ENCODE measurements at regions not wholly inside any gene's neighbourhood (a gene's known extent, or its start where the extent isn't known, plus 50 kb on each side); places are given as distances from the start of the nearest gene placed in this dataset.

GRCh38 chr2:181384923-181385322, 72.3 kb upstream of the ITGA4 start:
- H3K4me3 ChIP-seq (ENCODE audit: low read length in 3 of 3): no peak overlapping the region
- no peaks in the 10 kb centered on the region for H3K36me3 ChIP-seq (ENCODE audit: control insufficient read depth in 3 of 3, insufficient read depth in 3 of 3, low read length in 3 of 3)
- H3K9me3 ChIP-seq (ENCODE audit: control insufficient read depth in 3 of 3, low read length in 3 of 3): no peaks in the 10 kb centered on the region
- H3K4me1 ChIP-seq (ENCODE audit: control insufficient read depth in 3 of 3, insufficient read depth in 3 of 3, low read length in 3 of 3): no peaks in the 10 kb centered on the region
- no peak overlapping the region for H3K27ac ChIP-seq (ENCODE audit: low read depth, low read length)
- no peaks in the 10 kb centered on the region for H3K27me3 ChIP-seq (ENCODE audit: control insufficient read depth in 3 of 3, insufficient read depth in 3 of 3, low read length in 3 of 3)
- no peak overlapping the region for H3K9ac ChIP-seq (ENCODE audit: low read depth in 1 of 3, low read length in 3 of 3)

GRCh38 chr2:181389524-181389923, 67.7 kb upstream of the ITGA4 start:
- H3K9me3 ChIP-seq (ENCODE audit: control insufficient read depth in 3 of 3, low read length in 3 of 3): no peaks in the 10 kb centered on the region
- H3K27me3 ChIP-seq (ENCODE audit: control insufficient read depth in 3 of 3, insufficient read depth in 3 of 3, low read length in 3 of 3): no peaks in the 10 kb centered on the region
- no peaks in the 10 kb centered on the region for H3K36me3 ChIP-seq (ENCODE audit: control insufficient read depth in 3 of 3, insufficient read depth in 3 of 3, low read length in 3 of 3)
- no peak overlapping the region for H3K9ac ChIP-seq (ENCODE audit: low read depth in 1 of 3, low read length in 3 of 3)
- H3K4me1 ChIP-seq (ENCODE audit: control insufficient read depth in 3 of 3, insufficient read depth in 3 of 3, low read length in 3 of 3): no peaks in the 10 kb centered on the region
- H3K27ac ChIP-seq (ENCODE audit: low read depth, low read length): no peak overlapping the region
- no peak overlapping the region for H3K4me3 ChIP-seq (ENCODE audit: low read length in 3 of 3)

GRCh38 chr2:181393472-181393871, 63.7 kb upstream of the ITGA4 start:
- no peaks in the 10 kb centered on the region for H3K4me1 ChIP-seq (ENCODE audit: control insufficient read depth in 3 of 3, insufficient read depth in 3 of 3, low read length in 3 of 3)
- H3K36me3 ChIP-seq (ENCODE audit: control insufficient read depth in 3 of 3, insufficient read depth in 3 of 3, low read length in 3 of 3): no peaks in the 10 kb centered on the region
- no peaks in the 10 kb centered on the region for H3K9me3 ChIP-seq (ENCODE audit: control insufficient read depth in 3 of 3, low read length in 3 of 3)
- H3K9ac ChIP-seq (ENCODE audit: low read depth in 1 of 3, low read length in 3 of 3): no peak overlapping the region
- H3K27ac ChIP-seq (ENCODE audit: low read depth, low read length): no peak overlapping the region
- H3K4me3 ChIP-seq (ENCODE audit: low read length in 3 of 3): no peak overlapping the region
- H3K27me3 ChIP-seq (ENCODE audit: control insufficient read depth in 3 of 3, insufficient read depth in 3 of 3, low read length in 3 of 3): no peaks in the 10 kb centered on the region

DNA sequence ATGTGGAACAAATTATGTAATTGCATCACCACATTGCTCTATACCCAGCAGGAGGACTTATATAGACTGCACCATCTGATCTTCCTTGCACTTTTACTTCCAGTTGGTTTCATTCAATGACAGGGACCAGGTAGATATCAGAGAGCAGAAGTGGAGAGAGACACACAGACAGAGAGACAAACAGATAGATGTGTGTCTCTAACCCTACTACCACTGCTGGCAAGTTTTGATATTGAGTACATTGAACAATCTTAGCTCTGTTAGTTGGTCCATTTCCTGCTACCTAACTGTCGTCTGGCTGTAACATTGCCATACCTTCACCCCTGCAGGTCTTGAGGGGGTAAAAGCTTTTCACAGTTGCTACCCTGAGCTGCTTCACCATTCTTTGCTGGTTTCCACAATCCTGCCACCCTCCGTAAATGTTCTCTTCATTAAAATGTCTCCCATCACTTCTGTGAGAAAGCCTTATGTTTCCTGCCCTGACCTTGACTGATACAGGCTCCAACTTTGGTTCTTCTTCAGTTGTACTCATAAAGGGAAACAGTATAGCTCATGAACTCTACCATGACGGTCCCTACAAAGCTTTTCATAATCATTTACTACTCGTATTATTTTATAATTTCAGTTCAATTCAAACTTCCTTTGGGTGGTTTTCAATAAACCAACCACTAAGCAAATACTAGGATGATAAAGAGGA, 62.3 kb upstream of the ITGA4 start:
- no peaks in the 10 kb centered on the region for H3K9me3 ChIP-seq (ENCODE audit: control insufficient read depth in 3 of 3, low read length in 3 of 3)
- H3K9ac ChIP-seq (ENCODE audit: low read depth in 1 of 3, low read length in 3 of 3): no peak overlapping the region
- no peak overlapping the region for H3K27ac ChIP-seq (ENCODE audit: low read depth, low read length)
- no peaks in the 10 kb centered on the region for H3K36me3 ChIP-seq (ENCODE audit: control insufficient read depth in 3 of 3, insufficient read depth in 3 of 3, low read length in 3 of 3)
- H3K4me1 ChIP-seq (ENCODE audit: control insufficient read depth in 3 of 3, insufficient read depth in 3 of 3, low read length in 3 of 3): no peaks in the 10 kb centered on the region
- H3K27me3 ChIP-seq (ENCODE audit: control insufficient read depth in 3 of 3, insufficient read depth in 3 of 3, low read length in 3 of 3): no peaks in the 10 kb centered on the region
- H3K4me3 ChIP-seq (ENCODE audit: low read length in 3 of 3): no peak overlapping the region

DNA sequence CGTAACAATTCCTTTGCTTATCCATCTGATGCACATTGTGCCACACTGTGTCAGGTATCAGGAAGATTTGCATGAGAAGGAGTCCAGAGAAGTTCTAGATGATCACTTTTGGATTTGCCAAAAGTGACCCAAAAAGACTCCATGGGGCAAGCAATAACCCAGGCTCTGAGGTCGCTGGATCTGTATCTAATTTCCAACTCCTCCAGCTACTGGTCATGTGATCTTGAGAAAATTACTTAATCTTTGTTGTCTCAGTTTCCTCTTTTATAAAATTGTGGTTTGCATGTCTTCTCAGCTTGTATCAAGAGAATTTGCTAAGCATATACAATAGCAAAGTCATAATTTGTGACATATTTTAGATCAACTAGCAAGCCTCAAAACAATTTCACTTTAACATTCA, 61.3 kb upstream of the ITGA4 start:
- Histone ChIP-seq H3K4me1 (ENCODE audit: control insufficient read depth in 3 of 3, insufficient read depth in 3 of 3, low read length in 3 of 3) (no peaks in the 10 kb centered on the region), H3K27ac (ENCODE audit: low read depth, low read length) (no peak overlapping the region), H3K27me3 (ENCODE audit: control insufficient read depth in 3 of 3, insufficient read depth in 3 of 3, low read length in 3 of 3) (no peaks in the 10 kb centered on the region), H3K36me3 (ENCODE audit: control insufficient read depth in 3 of 3, insufficient read depth in 3 of 3, low read length in 3 of 3) (no peaks in the 10 kb centered on the region), H3K9me3 (ENCODE audit: control insufficient read depth in 3 of 3, low read length in 3 of 3) (no peaks in the 10 kb centered on the region), H3K4me3 (ENCODE audit: low read length in 3 of 3) (no peak overlapping the region), H3K9ac (ENCODE audit: low read depth in 1 of 3, low read length in 3 of 3) (no peak overlapping the region)

DNA sequence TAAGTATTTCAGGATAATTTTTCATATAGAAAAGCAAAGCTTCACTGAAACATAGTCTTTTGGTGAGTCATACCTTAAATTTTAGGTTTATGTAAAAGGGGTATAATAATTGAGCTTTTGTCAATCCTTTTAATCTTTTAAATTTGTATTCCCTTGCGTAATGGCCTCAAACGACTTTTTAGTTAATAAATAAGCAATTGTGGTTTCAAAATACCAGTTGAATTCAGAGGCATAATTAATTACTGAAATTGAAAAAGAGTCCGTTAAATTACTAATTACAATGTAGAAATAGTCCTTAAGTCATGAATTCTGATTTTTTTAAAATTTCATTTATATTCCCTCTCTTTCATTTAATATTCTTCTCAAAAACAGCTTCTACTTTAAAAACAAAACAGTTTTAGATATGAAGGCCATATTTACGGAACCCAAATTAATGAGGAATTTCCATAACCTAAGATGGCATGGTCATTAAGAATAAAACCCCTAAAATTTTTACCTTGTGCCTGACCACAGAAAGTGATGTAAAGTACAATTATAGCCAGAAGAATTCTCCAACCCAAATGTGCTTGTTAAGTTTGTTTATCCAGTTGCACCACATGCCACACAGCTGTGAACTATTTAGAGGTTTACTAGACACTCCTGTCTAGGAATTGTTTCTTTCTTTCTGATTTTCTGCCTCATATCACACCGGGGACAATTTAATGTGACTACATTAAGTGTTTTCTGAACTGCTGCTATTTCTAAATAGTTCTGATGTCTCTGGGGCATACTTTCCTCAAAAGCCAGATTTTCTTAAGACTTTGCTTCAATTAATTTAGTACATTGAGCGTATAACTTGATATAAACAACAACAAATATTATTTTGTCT, 60.7 kb upstream of the ITGA4 start:
- no peaks in the 10 kb centered on the region for H3K4me1 ChIP-seq (ENCODE audit: control insufficient read depth in 3 of 3, insufficient read depth in 3 of 3, low read length in 3 of 3)

GRCh38 chr2:181397331-181397730, 59.9 kb upstream of the ITGA4 start:
- Histone ChIP-seq H3K36me3 (ENCODE audit: control insufficient read depth in 3 of 3, insufficient read depth in 3 of 3, low read length in 3 of 3) (no peaks in the 10 kb centered on the region), H3K4me1 (ENCODE audit: control insufficient read depth in 3 of 3, insufficient read depth in 3 of 3, low read length in 3 of 3) (no peaks in the 10 kb centered on the region), H3K4me3 (ENCODE audit: low read length in 3 of 3) (no peak overlapping the region), H3K27ac (ENCODE audit: low read depth, low read length) (no peak overlapping the region), H3K9ac (ENCODE audit: low read depth in 1 of 3, low read length in 3 of 3) (no peak overlapping the region), H3K9me3 (ENCODE audit: control insufficient read depth in 3 of 3, low read length in 3 of 3) (no peaks in the 10 kb centered on the region), H3K27me3 (ENCODE audit: control insufficient read depth in 3 of 3, insufficient read depth in 3 of 3, low read length in 3 of 3) (no peaks in the 10 kb centered on the region)

More for the DNA sequence above, 60.7 kb upstream of the ITGA4 start:
- H3K27me3 ChIP-seq (ENCODE audit: control insufficient read depth in 3 of 3, insufficient read depth in 3 of 3, low read length in 3 of 3): no peaks in the 10 kb centered on the region
- no peak overlapping the region for H3K4me3 ChIP-seq (ENCODE audit: low read length in 3 of 3)
- no peak overlapping the region for H3K9ac ChIP-seq (ENCODE audit: low read depth in 1 of 3, low read length in 3 of 3)
- H3K9me3 ChIP-seq (ENCODE audit: control insufficient read depth in 3 of 3, low read length in 3 of 3): no peaks in the 10 kb centered on the region
- H3K36me3 ChIP-seq (ENCODE audit: control insufficient read depth in 3 of 3, insufficient read depth in 3 of 3, low read length in 3 of 3): no peaks in the 10 kb centered on the region
- no peak overlapping the region for H3K27ac ChIP-seq (ENCODE audit: low read depth, low read length)

DNA sequence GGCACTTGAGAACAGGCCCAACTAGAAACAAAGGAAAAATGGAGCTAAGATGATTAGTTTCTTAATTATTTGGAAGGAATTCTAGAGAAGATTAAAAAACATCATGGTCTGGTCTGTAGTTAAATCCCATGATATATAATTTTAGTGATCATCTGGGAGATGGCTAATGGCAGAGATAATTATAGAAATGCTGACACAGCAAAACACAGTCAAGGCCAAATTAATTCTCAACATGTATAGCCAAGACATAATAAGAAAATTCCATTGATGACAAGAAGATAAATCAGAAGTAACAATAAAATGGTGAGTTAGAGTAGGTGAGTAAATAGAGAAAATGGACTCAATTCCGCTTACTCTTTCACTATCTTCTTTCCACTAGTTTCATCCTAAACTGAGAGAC, 59.2 kb upstream of the ITGA4 start:
- no peak overlapping the region for H3K4me3 ChIP-seq (ENCODE audit: low read length in 3 of 3)
- H3K36me3 ChIP-seq (ENCODE audit: control insufficient read depth in 3 of 3, insufficient read depth in 3 of 3, low read length in 3 of 3): no peaks in the 10 kb centered on the region
- no peaks in the 10 kb centered on the region for H3K9me3 ChIP-seq (ENCODE audit: control insufficient read depth in 3 of 3, low read length in 3 of 3)
- no peaks in the 10 kb centered on the region for H3K27me3 ChIP-seq (ENCODE audit: control insufficient read depth in 3 of 3, insufficient read depth in 3 of 3, low read length in 3 of 3)
- no peaks in the 10 kb centered on the region for H3K4me1 ChIP-seq (ENCODE audit: control insufficient read depth in 3 of 3, insufficient read depth in 3 of 3, low read length in 3 of 3)
- H3K27ac ChIP-seq (ENCODE audit: low read depth, low read length): no peak overlapping the region
- no peak overlapping the region for H3K9ac ChIP-seq (ENCODE audit: low read depth in 1 of 3, low read length in 3 of 3)

- no peaks in the 10 kb centered on the region for H3K4me1 ChIP-seq (ENCODE audit: control insufficient read depth in 3 of 3, insufficient read depth in 3 of 3, low read length in 3 of 3)
- no peaks in the 10 kb centered on the region for H3K9me3 ChIP-seq (ENCODE audit: control insufficient read depth in 3 of 3, low read length in 3 of 3)
- no peaks in the 10 kb centered on the region for H3K27me3 ChIP-seq (ENCODE audit: control insufficient read depth in 3 of 3, insufficient read depth in 3 of 3, low read length in 3 of 3)
- no peak overlapping the region for H3K27ac ChIP-seq (ENCODE audit: low read depth, low read length)
- no peak overlapping the region for H3K4me3 ChIP-seq (ENCODE audit: low read length in 3 of 3)
- H3K36me3 ChIP-seq (ENCODE audit: control insufficient read depth in 3 of 3, insufficient read depth in 3 of 3, low read length in 3 of 3): no peaks in the 10 kb centered on the region
- H3K9ac ChIP-seq (ENCODE audit: low read depth in 1 of 3, low read length in 3 of 3): no peak overlapping the region
These were observed 58.2 kb upstream of the ITGA4 start for GRCh38 chr2:181399027-181399426.

DNA sequence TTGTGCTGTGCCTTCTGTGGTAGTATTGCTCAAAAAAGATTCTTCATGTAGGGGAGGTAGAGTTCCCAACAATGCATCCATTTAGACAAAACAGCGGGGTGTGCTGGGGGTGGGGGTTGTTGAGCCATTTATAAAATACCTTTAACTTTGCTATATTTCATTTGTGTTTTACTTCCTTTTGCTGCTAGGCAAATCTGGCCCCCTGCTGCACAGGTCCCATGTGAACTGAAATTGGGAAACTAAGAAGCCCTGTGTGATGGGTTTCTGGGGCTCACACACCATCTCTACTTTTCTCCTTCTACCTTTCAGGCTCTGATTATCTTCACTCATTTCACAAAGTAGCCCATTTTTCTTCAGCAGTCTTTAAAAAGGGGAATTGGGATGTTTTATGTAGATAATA, 52.7 kb upstream of the ITGA4 start:
- Histone ChIP-seq H3K9me3 (ENCODE audit: control insufficient read depth in 3 of 3, low read length in 3 of 3) (no peaks in the 10 kb centered on the region), H3K27me3 (ENCODE audit: control insufficient read depth in 3 of 3, insufficient read depth in 3 of 3, low read length in 3 of 3) (no peaks in the 10 kb centered on the region), H3K36me3 (ENCODE audit: control insufficient read depth in 3 of 3, insufficient read depth in 3 of 3, low read length in 3 of 3) (no peaks in the 10 kb centered on the region), H3K9ac (ENCODE audit: low read depth in 1 of 3, low read length in 3 of 3) (no peak overlapping the region), H3K4me1 (ENCODE audit: control insufficient read depth in 3 of 3, insufficient read depth in 3 of 3, low read length in 3 of 3) (no peaks in the 10 kb centered on the region), H3K27ac (ENCODE audit: low read depth, low read length) (no peak overlapping the region), H3K4me3 (ENCODE audit: low read length in 3 of 3) (no peak overlapping the region)
